ENCODE measurements at regions not wholly inside any gene's neighbourhood (a gene's known extent, or its start where the extent isn't known, plus 50 kb on each side); places are given as distances from the start of the nearest gene placed in this dataset.

DNA sequence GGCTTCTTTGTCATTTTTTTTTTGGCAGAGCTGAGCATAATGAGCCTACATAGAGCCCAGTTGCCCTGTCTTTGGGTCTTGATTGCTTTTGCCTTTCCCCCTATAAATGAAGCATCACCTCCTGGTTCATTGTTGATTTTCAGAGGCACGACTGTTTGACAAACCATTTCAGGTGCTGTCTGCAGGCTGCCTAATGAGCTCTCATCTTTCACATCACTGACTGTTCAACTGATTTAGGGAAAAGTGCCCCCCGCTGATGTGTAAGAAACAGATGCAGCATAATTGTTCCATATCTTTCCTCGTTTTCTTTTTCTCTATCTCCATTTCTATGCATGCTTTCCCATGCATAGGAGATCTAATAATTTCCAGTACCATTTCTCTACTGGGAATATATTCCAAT, 338.6 kb downstream of the TMEM38B start:
- TF ChIP-seq EZH2 (IDR thresholded peaks at IDR 0.05; ENCODE audit: insufficient read depth, poor library complexity, severe bottlenecking): no peak
- no peak for TF ChIP-seq EZH2phosphoT487 (IDR thresholded peaks at IDR 0.05; ENCODE audit: insufficient read depth, low read depth)
